ENCODE measurements at regions not wholly inside any gene's neighbourhood (a gene's known extent, or its start where the extent isn't known, plus 50 kb on each side); places are given as distances from the start of the nearest gene placed in this dataset.

- TF ChIP-seq CTCF (IDR thresholded peaks at IDR 0.05 in 4 of 5, conservative IDR thresholded peaks at IDR 0.05 in 1 of 5) = no peak
- TF ChIP-seq POLR2A (IDR thresholded peaks at IDR 0.05) = no peak
These were observed 1986.7 kb downstream of the PCDH7 start for GRCh38 chr4:32706893-32707292.
